ENCODE measurements at regions not wholly inside any gene's neighbourhood (a gene's known extent, or its start where the extent isn't known, plus 50 kb on each side); places are given as distances from the start of the nearest gene placed in this dataset.

GRCh38 chr12:108401964-108402363 is 62.9 kb upstream of the CMKLR1 start:
- WGBS (ENCODE audit: missing lambda C conversion rate): 0% methylated on average over 3 of the region's 3 CpGs
- Histone ChIP-seq H3K4me2 (no peak overlapping the region), H3K4me3 (no peak overlapping the region), H3K4me1 (no peaks in the 10 kb centered on the region), H3K27ac (no peak overlapping the region), H3K9me3 (peaks cover 5% of the 10 kb centered on the region; the same call in 2 of the 3 replicates)
- no peak for ATAC-seq
- TF ChIP-seq HOXA7 (CRISPR knock-in tag; IDR thresholded peaks at IDR 0.05) (no peak), SMC3 (IDR thresholded peaks at IDR 0.05) (no peak), RARB (CRISPR knock-in tag; IDR thresholded peaks at IDR 0.05) (no peak), E2F6 (IDR thresholded peaks at IDR 0.05; ENCODE audit: borderline replicate concordance, low read depth) (no peak), RFX5 (IDR thresholded peaks at IDR 0.05) (no peak), CTCF (IDR thresholded peaks at IDR 0.05) (no peak), ZFP36 (IDR thresholded peaks at IDR 0.05; ENCODE audit: borderline replicate concordance, partially characterized antibody) (no peak), NR3C1 (IDR thresholded peaks at IDR 0.05) (no peak), FOSB (CRISPR knock-in tag; IDR thresholded peaks at IDR 0.05) (no peak), CEBPB (IDR thresholded peaks at IDR 0.05) (no peak), PHF8 (IDR thresholded peaks at IDR 0.05; ENCODE audit: borderline replicate concordance, low read depth) (no peak), FOXS1 (CRISPR knock-in tag; IDR thresholded peaks at IDR 0.05) (no peak)
- TF ChIP-seq, protein P1, sequence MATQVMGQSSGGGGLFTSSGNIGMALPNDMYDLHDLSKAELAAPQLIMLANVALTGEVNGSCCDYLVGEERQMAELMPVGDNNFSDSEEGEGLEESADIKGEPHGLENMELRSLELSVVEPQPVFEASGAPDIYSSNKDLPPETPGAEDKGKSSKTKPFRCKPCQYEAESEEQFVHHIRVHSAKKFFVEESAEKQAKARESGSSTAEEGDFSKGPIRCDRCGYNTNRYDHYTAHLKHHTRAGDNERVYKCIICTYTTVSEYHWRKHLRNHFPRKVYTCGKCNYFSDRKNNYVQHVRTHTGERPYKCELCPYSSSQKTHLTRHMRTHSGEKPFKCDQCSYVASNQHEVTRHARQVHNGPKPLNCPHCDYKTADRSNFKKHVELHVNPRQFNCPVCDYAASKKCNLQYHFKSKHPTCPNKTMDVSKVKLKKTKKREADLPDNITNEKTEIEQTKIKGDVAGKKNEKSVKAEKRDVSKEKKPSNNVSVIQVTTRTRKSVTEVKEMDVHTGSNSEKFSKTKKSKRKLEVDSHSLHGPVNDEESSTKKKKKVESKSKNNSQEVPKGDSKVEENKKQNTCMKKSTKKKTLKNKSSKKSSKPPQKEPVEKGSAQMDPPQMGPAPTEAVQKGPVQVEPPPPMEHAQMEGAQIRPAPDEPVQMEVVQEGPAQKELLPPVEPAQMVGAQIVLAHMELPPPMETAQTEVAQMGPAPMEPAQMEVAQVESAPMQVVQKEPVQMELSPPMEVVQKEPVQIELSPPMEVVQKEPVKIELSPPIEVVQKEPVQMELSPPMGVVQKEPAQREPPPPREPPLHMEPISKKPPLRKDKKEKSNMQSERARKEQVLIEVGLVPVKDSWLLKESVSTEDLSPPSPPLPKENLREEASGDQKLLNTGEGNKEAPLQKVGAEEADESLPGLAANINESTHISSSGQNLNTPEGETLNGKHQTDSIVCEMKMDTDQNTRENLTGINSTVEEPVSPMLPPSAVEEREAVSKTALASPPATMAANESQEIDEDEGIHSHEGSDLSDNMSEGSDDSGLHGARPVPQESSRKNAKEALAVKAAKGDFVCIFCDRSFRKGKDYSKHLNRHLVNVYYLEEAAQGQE (IDR thresholded peaks at IDR 0.05): no peak
- TF ChIP-seq, protein P2, sequence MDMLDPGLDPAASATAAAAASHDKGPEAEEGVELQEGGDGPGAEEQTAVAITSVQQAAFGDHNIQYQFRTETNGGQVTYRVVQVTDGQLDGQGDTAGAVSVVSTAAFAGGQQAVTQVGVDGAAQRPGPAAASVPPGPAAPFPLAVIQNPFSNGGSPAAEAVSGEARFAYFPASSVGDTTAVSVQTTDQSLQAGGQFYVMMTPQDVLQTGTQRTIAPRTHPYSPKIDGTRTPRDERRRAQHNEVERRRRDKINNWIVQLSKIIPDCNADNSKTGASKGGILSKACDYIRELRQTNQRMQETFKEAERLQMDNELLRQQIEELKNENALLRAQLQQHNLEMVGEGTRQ (IDR thresholded peaks at IDR 0.05): no peak
- ChIA-PET CTCF (no interaction called here), POLR2A (no interaction called here)
- FAIRE-seq: no peak
- DNase-seq (ENCODE audit: low read depth in 1 of 2, low spot score in 1 of 2): no peak

DNA sequence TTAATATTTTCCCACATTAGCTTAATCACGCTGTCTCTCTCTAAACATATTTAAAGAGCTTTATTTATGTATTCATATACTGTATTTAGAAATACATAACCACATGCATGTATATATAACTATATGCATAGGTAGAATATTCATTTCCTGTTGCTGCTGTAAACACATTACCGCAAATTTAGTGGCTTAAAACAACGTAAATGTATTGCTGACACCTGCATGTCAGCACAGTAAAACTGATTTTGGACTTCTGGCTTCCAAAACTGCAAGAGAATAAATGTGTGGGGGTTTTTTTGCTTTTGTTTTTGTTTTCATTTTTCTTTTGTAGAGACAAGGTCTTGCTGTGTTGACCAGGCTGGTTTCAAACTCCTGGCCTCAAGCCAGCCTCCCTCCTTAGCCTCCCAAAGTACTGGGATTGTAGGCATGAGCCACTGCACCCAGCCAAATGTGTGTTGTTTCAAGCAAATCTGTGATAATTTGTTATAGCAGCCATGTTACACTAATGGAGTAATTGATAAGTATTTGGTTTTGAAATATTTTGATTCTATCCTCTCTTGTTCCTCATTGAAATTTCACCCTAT is 61.9 kb upstream of the CMKLR1 start:
- ATAC-seq: no peak
- POLR2A ChIA-PET: no interaction called here
- no peak for DNase-seq (ENCODE audit: low read depth in 1 of 2, low spot score in 1 of 2)
- no peak for FAIRE-seq
- WGBS (ENCODE audit: missing lambda C conversion rate): under 1% methylated on average over 3 of the region's 3 CpGs
- peaks cover under 1% of the 10 kb centered on the region; the same call in 2 of the 3 replicates for H3K9me3 ChIP-seq
- no peak overlapping the region for H3K4me3 ChIP-seq
- CTCF ChIA-PET: no interaction called here
- H3K27ac ChIP-seq: no peak overlapping the region
- no peak overlapping the region for H3K4me2 ChIP-seq
- H3K4me1 ChIP-seq: no peaks in the 10 kb centered on the region
- no peak for TF ChIP-seq HOXA7 (CRISPR knock-in tag; IDR thresholded peaks at IDR 0.05)
- no peak for TF ChIP-seq NR3C1 (IDR thresholded peaks at IDR 0.05)
- TF ChIP-seq KDM1A (IDR thresholded peaks at IDR 0.05; ENCODE audit: low read depth): no peak
- TF ChIP-seq HMGXB4 (CRISPR knock-in tag; IDR thresholded peaks at IDR 0.05; ENCODE audit: borderline replicate concordance): no peak
- no peak for TF ChIP-seq NFE2L2 (conservative IDR thresholded peaks at IDR 0.05; ENCODE audit: low read length)
- TF ChIP-seq EP300 (IDR thresholded peaks at IDR 0.05): no peak
- no peak for TF ChIP-seq BHLHE40 (IDR thresholded peaks at IDR 0.05; ENCODE audit: low read depth, low read length)
- TF ChIP-seq JUN (IDR thresholded peaks at IDR 0.05): no peak
- TF ChIP-seq MAFK (IDR thresholded peaks at IDR 0.05; ENCODE audit: partially characterized antibody): no peak
- TF ChIP-seq, protein P3, sequence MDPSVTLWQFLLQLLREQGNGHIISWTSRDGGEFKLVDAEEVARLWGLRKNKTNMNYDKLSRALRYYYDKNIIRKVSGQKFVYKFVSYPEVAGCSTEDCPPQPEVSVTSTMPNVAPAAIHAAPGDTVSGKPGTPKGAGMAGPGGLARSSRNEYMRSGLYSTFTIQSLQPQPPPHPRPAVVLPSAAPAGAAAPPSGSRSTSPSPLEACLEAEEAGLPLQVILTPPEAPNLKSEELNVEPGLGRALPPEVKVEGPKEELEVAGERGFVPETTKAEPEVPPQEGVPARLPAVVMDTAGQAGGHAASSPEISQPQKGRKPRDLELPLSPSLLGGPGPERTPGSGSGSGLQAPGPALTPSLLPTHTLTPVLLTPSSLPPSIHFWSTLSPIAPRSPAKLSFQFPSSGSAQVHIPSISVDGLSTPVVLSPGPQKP (IDR thresholded peaks at IDR 0.05; ENCODE audit: low read depth, low read length): no peak
- no peak for TF ChIP-seq PHF8 (IDR thresholded peaks at IDR 0.05; ENCODE audit: borderline replicate concordance, low read depth)
- TF ChIP-seq ZNF302 (CRISPR knock-in tag; IDR thresholded peaks at IDR 0.05): no peak
- TF ChIP-seq MAZ (IDR thresholded peaks at IDR 0.05; ENCODE audit: borderline replicate concordance, low read depth, low read length): no peak
- no peak for TF ChIP-seq E2F6 (IDR thresholded peaks at IDR 0.05; ENCODE audit: borderline replicate concordance, low read depth)
- no peak for TF ChIP-seq RNF2 (IDR thresholded peaks at IDR 0.05; ENCODE audit: borderline replicate concordance, low read depth)
- no peak for TF ChIP-seq RCOR1 (IDR thresholded peaks at IDR 0.05; ENCODE audit: low read depth, low read length)
- TF ChIP-seq ZSCAN20 (CRISPR knock-in tag; IDR thresholded peaks at IDR 0.05): no peak
